Neural cell (in vitro differentiated cells): ENCODE measurements at regions not wholly inside any gene's neighbourhood (a gene's known extent, or its start where the extent isn't known, plus 50 kb on each side); places are given as distances from the start of the nearest gene placed in this dataset.

Experiments used
- H2AFZ ChIP-seq: fragments of 200-600, 300-800 bp; sonication (generic), shearing (Covaris generic); 2 replicates; pipeline ENCODE4 v1.6.0; 2014; ENCODE audit warnings: low read depth, mild to moderate bottlenecking, antibody characterized with exemption, low read length, moderate library complexity
- H3F3A ChIP-seq: fragments of 200-600 bp; shearing (Covaris generic); 2 replicates; pipeline ENCODE4 v1.6.1; 2016; ENCODE audit warnings: mild to moderate bottlenecking, moderate library complexity, mixed read lengths, antibody characterized with exemption, low read length; ENCODE audit not compliant: insufficient read depth, poor library complexity, severe bottlenecking
- H3K27ac ChIP-seq: fragments of 200-600, 300-800 bp; sonication (generic), shearing (Covaris generic); 2 replicates; pipeline ENCODE4 v1.5.1; 2014; ENCODE audit warnings: mild to moderate bottlenecking, low read length, moderate library complexity
- H3K27me3 ChIP-seq: fragments of 300-800, 200-600 bp; sonication (generic), shearing (Covaris generic); 2 replicates; pipeline ENCODE4 v1.6.0; 2014; ENCODE audit warnings: mild to moderate bottlenecking, low read depth, low read length, moderate library complexity; ENCODE audit not compliant: insufficient read depth
- H3K36me3 ChIP-seq: fragments of 300-800, 200-600 bp; sonication (generic), shearing (Covaris generic); 2 replicates; pipeline ENCODE4 v1.5.1; 2014; ENCODE audit warnings: mild to moderate bottlenecking, antibody characterized with exemption, low read length, moderate library complexity; ENCODE audit not compliant: insufficient read depth
- H3K4me2 ChIP-seq: fragments of 300-800, 200-600 bp; sonication (generic), shearing (Covaris generic); 2 replicates; pipeline ENCODE4 v1.6.0; 2014; ENCODE audit warnings: mild to moderate bottlenecking, low read length
- H3K4me3 ChIP-seq: fragments of 300-800, 200-600 bp; sonication (generic), shearing (Covaris generic); 2 replicates; pipeline ENCODE4 v1.5.1; 2014; ENCODE audit warnings: mild to moderate bottlenecking, low read length, moderate library complexity
- H3K79me2 ChIP-seq: fragments of 200-600 bp; shearing (Covaris generic); replicated peaks from 2 replicates; pipeline ENCODE4 v1.6.0; 2014; ENCODE audit warnings: mild to moderate bottlenecking, low read length, moderate library complexity; ENCODE audit not compliant: insufficient read depth
- H3K9ac ChIP-seq: fragments of 300-800, 200-600 bp; sonication (generic), shearing (Covaris generic); 2 replicates; pipeline ENCODE4 v1.6.1; 2016; ENCODE audit warnings: mild to moderate bottlenecking, low read length, mixed read lengths
- H3K9me2 ChIP-seq: fragments of 200-600 bp; shearing (Covaris generic); 2 replicates; pipeline ENCODE4 v1.6.1; 2016; ENCODE audit warnings: mild to moderate bottlenecking, low read length, mixed read lengths; ENCODE audit not compliant: insufficient read depth
- H3K9me3 ChIP-seq: fragments of 200-600, 300-800 bp; sonication (generic), shearing (Covaris generic); 2 replicates; pipeline ENCODE4 v1.6.1; 2016; ENCODE audit warnings: mild to moderate bottlenecking, mixed run types, low read length, moderate library complexity, mixed read lengths
- H4K20me1 ChIP-seq: fragments of 200-600 bp; shearing (Covaris generic); 2 replicates; pipeline ENCODE4 v1.6.1; 2016; ENCODE audit warnings: mild to moderate bottlenecking, mixed run types; ENCODE audit not compliant: insufficient read depth
- EP300 ChIP-seq: fragments of 450-650 bp; conservative IDR thresholded peaks from 2 replicates; pipeline ENCODE4 v1.6.1; 2014; ENCODE audit warnings: antibody characterized with exemption, mild to moderate bottlenecking, moderate library complexity; ENCODE audit not compliant: poor library complexity, severe bottlenecking
- EZH2 ChIP-seq: fragments of 200-600, 300-800 bp; shearing (Covaris generic), sonication (generic); IDR thresholded peaks from 2 replicates; pipeline ENCODE4 v1.6.1; 2014; ENCODE audit warnings: antibody characterized with exemption, low read length, borderline replicate concordance, mild to moderate bottlenecking; ENCODE audit not compliant: insufficient read depth, poor library complexity, severe bottlenecking
- MXI1 ChIP-seq: fragments of 450-650 bp; conservative IDR thresholded peaks from 2 replicates; pipeline ENCODE4 v1.6.1; 2014; ENCODE audit warnings: antibody characterized with exemption, mild to moderate bottlenecking; ENCODE audit not compliant: poor library complexity, severe bottlenecking
- POLR2AphosphoS5 ChIP-seq: IDR thresholded peaks from 2 replicates; pipeline ENCODE4 v1.6.1; 2012
- RAD21 ChIP-seq: fragments of 450-650 bp; conservative IDR thresholded peaks from 2 replicates; pipeline ENCODE4 v1.6.1; 2014; ENCODE audit warnings: antibody characterized with exemption, mild to moderate bottlenecking, moderate library complexity
- REST ChIP-seq: IDR thresholded peaks from 2 replicates; pipeline ENCODE4 v1.6.1; 2012; ENCODE audit warnings: borderline replicate concordance
- SMC3 ChIP-seq: fragments of 450-650 bp; conservative IDR thresholded peaks from 2 replicates; pipeline ENCODE4 v1.6.1; 2014; ENCODE audit warnings: antibody characterized with exemption, mild to moderate bottlenecking, moderate library complexity; ENCODE audit not compliant: poor library complexity
- TAF1 ChIP-seq: IDR thresholded peaks from 2 replicates; pipeline ENCODE4 v1.6.1; 2012; ENCODE audit warnings: low read depth
- TF ChIP-seq, protein P1 (sequence below): fragments of 450-650 bp; IDR thresholded peaks from 2 replicates; pipeline ENCODE4 v1.5.1; 2014; ENCODE audit warnings: antibody characterized with exemption, mild to moderate bottlenecking, moderate library complexity; ENCODE audit not compliant: poor library complexity, severe bottlenecking

- Histone ChIP-seq H2AFZ (no peak overlapping the region), H3K36me3 (no peaks in the 10 kb centered on the region), H3K9ac (no peak overlapping the region), H3K79me2 (no peaks in the 10 kb centered on the region), H3K27me3 (no peaks in the 10 kb centered on the region), H3K4me2 (no peak overlapping the region), H3K4me3 (no peak overlapping the region), H3K9me2 (no peaks in the 10 kb centered on the region), H3K27ac (no peak overlapping the region), H4K20me1 (no peaks in the 10 kb centered on the region), H3F3A (no peaks in the 10 kb centered on the region), H3K9me3 (no peaks in the 10 kb centered on the region)
- TF ChIP-seq RAD21: no peak
- TF ChIP-seq POLR2AphosphoS5: no peak
- TF ChIP-seq MXI1: no peak
Measured at GRCh38 chr15:67905628-67906027, 65.8 kb upstream of the RNU6-1 start.

- Histone ChIP-seq H3K4me2 (no peak overlapping the region), H2AFZ (no peak overlapping the region), H3F3A (no peaks in the 10 kb centered on the region), H3K9ac (no peak overlapping the region), H3K79me2 (no peaks in the 10 kb centered on the region), H3K27me3 (no peaks in the 10 kb centered on the region), H3K9me2 (no peaks in the 10 kb centered on the region), H3K9me3 (no peaks in the 10 kb centered on the region), H3K4me3 (no peak overlapping the region), H3K36me3 (no peaks in the 10 kb centered on the region), H4K20me1 (no peaks in the 10 kb centered on the region), H3K27ac (no peak overlapping the region)
- TF ChIP-seq REST (no peak), EP300 (no peak), SMC3 (no peak), RAD21 (no peak), EZH2 (no peak), POLR2AphosphoS5 (no peak), MXI1 (no peak), TAF1 (no peak)
- TF ChIP-seq, protein P1, sequence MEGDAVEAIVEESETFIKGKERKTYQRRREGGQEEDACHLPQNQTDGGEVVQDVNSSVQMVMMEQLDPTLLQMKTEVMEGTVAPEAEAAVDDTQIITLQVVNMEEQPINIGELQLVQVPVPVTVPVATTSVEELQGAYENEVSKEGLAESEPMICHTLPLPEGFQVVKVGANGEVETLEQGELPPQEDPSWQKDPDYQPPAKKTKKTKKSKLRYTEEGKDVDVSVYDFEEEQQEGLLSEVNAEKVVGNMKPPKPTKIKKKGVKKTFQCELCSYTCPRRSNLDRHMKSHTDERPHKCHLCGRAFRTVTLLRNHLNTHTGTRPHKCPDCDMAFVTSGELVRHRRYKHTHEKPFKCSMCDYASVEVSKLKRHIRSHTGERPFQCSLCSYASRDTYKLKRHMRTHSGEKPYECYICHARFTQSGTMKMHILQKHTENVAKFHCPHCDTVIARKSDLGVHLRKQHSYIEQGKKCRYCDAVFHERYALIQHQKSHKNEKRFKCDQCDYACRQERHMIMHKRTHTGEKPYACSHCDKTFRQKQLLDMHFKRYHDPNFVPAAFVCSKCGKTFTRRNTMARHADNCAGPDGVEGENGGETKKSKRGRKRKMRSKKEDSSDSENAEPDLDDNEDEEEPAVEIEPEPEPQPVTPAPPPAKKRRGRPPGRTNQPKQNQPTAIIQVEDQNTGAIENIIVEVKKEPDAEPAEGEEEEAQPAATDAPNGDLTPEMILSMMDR: no peak
Measured at GRCh38 chr15:67906382-67906781, 66.5 kb upstream of the RNU6-1 start.

DNA sequence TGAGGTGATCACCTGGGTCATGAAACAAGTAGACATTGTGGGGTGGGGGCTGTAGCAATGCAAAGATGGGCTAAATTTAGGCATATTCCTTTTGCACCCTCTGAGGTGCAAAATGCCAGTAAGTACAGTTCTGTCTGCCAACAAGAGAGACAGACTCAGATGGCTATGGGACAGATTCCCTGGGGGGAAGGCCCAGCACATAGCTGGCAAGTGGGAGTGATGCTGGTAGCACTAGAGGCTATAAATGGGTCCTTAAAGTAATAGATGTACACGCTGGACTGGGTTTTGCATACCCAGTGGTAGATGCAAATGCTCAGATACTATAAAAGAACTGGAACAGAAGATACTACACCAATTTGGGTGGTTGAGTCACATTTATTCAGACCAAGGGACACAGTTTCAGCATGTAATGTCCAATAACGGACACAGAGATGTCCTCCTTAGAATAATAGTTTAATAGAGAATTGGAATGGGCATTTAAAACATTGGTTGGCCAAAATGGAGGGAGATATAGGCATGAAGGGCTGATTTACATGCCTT lies 67.4 kb upstream of the RNU6-1 start:
- Histone ChIP-seq H3K9me3 (no peaks in the 10 kb centered on the region), H3K79me2 (no peaks in the 10 kb centered on the region), H3K9me2 (no peaks in the 10 kb centered on the region), H3K9ac (no peak overlapping the region), H3K27ac (no peak overlapping the region), H3F3A (no peaks in the 10 kb centered on the region), H3K4me3 (no peak overlapping the region), H2AFZ (no peak overlapping the region), H3K4me2 (no peak overlapping the region), H4K20me1 (no peaks in the 10 kb centered on the region), H3K36me3 (no peaks in the 10 kb centered on the region), H3K27me3 (no peaks in the 10 kb centered on the region)
- TF ChIP-seq EZH2 (no peak), MXI1 (no peak), TAF1 (no peak), RAD21 (no peak)
